HepG2 (cell line): ENCODE measurements at regions not wholly inside any gene's neighbourhood (a gene's known extent, or its start where the extent isn't known, plus 50 kb on each side); places are given as distances from the start of the nearest gene placed in this dataset.
A peak's percentile ranks its signal among the peaks of the same experiment; 100 is the strongest.

ENCODE experiments used
- ATF1 ChIP-seq: IDR thresholded peaks from 2 replicates; pipeline ENCODE4 v1.6.1; 2016; ENCODE audit warnings: mild to moderate bottlenecking, control low read depth
- ATF7 ChIP-seq, 2 experiments: fragments of 450-650 bp in 1 of 2; sonication (generic) in 1 of 2; formaldehyde crosslinking in 1 of 2; IDR thresholded peaks; 2 replicates each; pipeline versions ENCODE4 v1.4.0 to v1.6.1; 2016 to 2020; ENCODE audit warnings: antibody characterized with exemption in 1 of 2, mild to moderate bottlenecking in 1 of 2, missing genetic modification reagents in 1 of 2
- BORCS8-MEF2B ChIP-seq: sonication (generic); formaldehyde crosslinking; IDR thresholded peaks from 2 replicates; pipeline ENCODE4 v1.8.0; 2022; ENCODE audit warnings: mild to moderate bottlenecking, missing genetic modification reagents
- CEBPZ ChIP-seq: IDR thresholded peaks from 2 replicates; pipeline ENCODE4 v1.6.1; 2012; ENCODE audit warnings: low read length, improper control_type of control experiment
- CENPT ChIP-seq: sonication (generic); formaldehyde crosslinking; IDR thresholded peaks from 2 replicates; pipeline ENCODE4 v1.8.0; 2022; ENCODE audit warnings: low read depth, mild to moderate bottlenecking, moderate library complexity, missing genetic modification reagents
- FOXO1 ChIP-seq: sonication (generic); formaldehyde crosslinking; IDR thresholded peaks from 2 replicates; pipeline ENCODE4 v1.4.0; 2020; ENCODE audit warnings: missing genetic modification reagents
- GPN1 ChIP-seq: sonication (generic); formaldehyde crosslinking; IDR thresholded peaks from 2 replicates; pipeline ENCODE4 v1.5.1; 2020; ENCODE audit warnings: missing genetic modification reagents, borderline replicate concordance
- HIVEP1 ChIP-seq: sonication (generic); formaldehyde crosslinking; IDR thresholded peaks from 2 replicates; pipeline ENCODE4 v1.4.0; 2020; ENCODE audit warnings: mild to moderate bottlenecking, missing genetic modification reagents
- HOXD1 ChIP-seq: sonication (generic); formaldehyde crosslinking; IDR thresholded peaks from 2 replicates; pipeline ENCODE4 v1.5.0; 2020; ENCODE audit warnings: missing genetic modification reagents
- MLLT10 ChIP-seq: sonication (generic); formaldehyde crosslinking; IDR thresholded peaks from 2 replicates; pipeline ENCODE4 v1.4.0; 2020; ENCODE audit warnings: missing genetic modification reagents
- MTA3 ChIP-seq: sonication (generic); formaldehyde crosslinking; IDR thresholded peaks from 2 replicates; pipeline ENCODE4 v1.4.0; 2020; ENCODE audit warnings: missing genetic modification reagents
- PHF20 ChIP-seq: sonication (generic); formaldehyde crosslinking; IDR thresholded peaks from 2 replicates; pipeline ENCODE4 v1.5.0; 2020; ENCODE audit warnings: mild to moderate bottlenecking, missing genetic modification reagents
- REL ChIP-seq: sonication (generic); formaldehyde crosslinking; conservative IDR thresholded peaks from 2 replicates; pipeline ENCODE4 v1.8.0; 2022; ENCODE audit warnings: mild to moderate bottlenecking, missing genetic modification reagents, moderate library complexity
- SKIL ChIP-seq: sonication (generic); formaldehyde crosslinking; IDR thresholded peaks from 2 replicates; pipeline ENCODE4 v1.8.0; 2022; ENCODE audit warnings: missing genetic modification reagents, mild to moderate bottlenecking, moderate library complexity, borderline replicate concordance
- SOX5 ChIP-seq: IDR thresholded peaks from 2 replicates; pipeline ENCODE4 v1.6.1; 2016; ENCODE audit warnings: borderline replicate concordance
- SUZ12 ChIP-seq: fragments of 150-350 bp; IDR thresholded peaks from 2 replicates; pipeline ENCODE4 v1.6.1; 2014; ENCODE audit warnings: low read depth, low read length
- TARDBP ChIP-seq: sonication (generic); formaldehyde crosslinking; IDR thresholded peaks from 2 replicates; pipeline ENCODE4 v1.8.0; 2022; ENCODE audit warnings: mild to moderate bottlenecking, missing genetic modification reagents
- TGIF2 ChIP-seq: IDR thresholded peaks from 2 replicates; pipeline ENCODE4 v1.6.1; 2016; ENCODE audit warnings: control low read depth, missing compliant biosample characterization
- TRIM22 ChIP-seq: fragments of 450-650 bp; IDR thresholded peaks from 2 replicates; pipeline ENCODE4 v1.6.1; 2017
- ZBTB37 ChIP-seq: sonication (generic); formaldehyde crosslinking; IDR thresholded peaks from 2 replicates; pipeline ENCODE4 v1.4.0; 2020; ENCODE audit warnings: mild to moderate bottlenecking, missing genetic modification reagents
- ZNF230 ChIP-seq: sonication (generic); formaldehyde crosslinking; IDR thresholded peaks from 2 replicates; pipeline ENCODE4 v1.4.0; 2020; ENCODE audit warnings: mild to moderate bottlenecking, missing genetic modification reagents
- ZNF44 ChIP-seq: sonication (generic); formaldehyde crosslinking; IDR thresholded peaks from 2 replicates; pipeline ENCODE4 v1.5.1; 2020; ENCODE audit warnings: mild to moderate bottlenecking, missing genetic modification reagents
- ZSCAN25 ChIP-seq: sonication (generic); formaldehyde crosslinking; IDR thresholded peaks from 2 replicates; pipeline ENCODE4 v1.8.0; 2022; ENCODE audit warnings: mild to moderate bottlenecking, missing genetic modification reagents

GRCh38 chrY:7415157-7415633, 503.6 kb upstream of the AMELY start (continued):
- TF ChIP-seq TRIM22, result no peak
- 0 out of 2 replicates have a peak, but pooled peaks have one; percentile 50 for TF ChIP-seq TARDBP
- TF ChIP-seq ZSCAN25 (CRISPR knock-in tag), result no peak
- no peak for TF ChIP-seq TGIF2 (CRISPR knock-in tag)
- TF ChIP-seq CENPT (CRISPR knock-in tag), result no peak
- no peak for TF ChIP-seq HOXD1
- TF ChIP-seq ATF7 (IDR thresholded peaks at IDR 0.05), result no peak
- TF ChIP-seq ATF7 (CRISPR knock-in tag; IDR thresholded peaks at IDR 0.05), result no peak
- TF ChIP-seq ZNF230 (CRISPR knock-in tag), result no peak
- TF ChIP-seq HIVEP1 (CRISPR knock-in tag), result no peak
- TF ChIP-seq SUZ12, result no peak
- TF ChIP-seq ZNF44, result no peak
- no peak for TF ChIP-seq PHF20 (CRISPR knock-in tag)
- TF ChIP-seq MTA3 (CRISPR knock-in tag), result no peak
- TF ChIP-seq BORCS8-MEF2B (CRISPR knock-in tag), result no peak
- no peak for TF ChIP-seq CEBPZ
- TF ChIP-seq GPN1 (CRISPR knock-in tag), result no peak
- 0 out of 2 replicates have a peak, but pooled peaks have one; percentile 14 for TF ChIP-seq FOXO1 (CRISPR knock-in tag)
- TF ChIP-seq ATF1 (CRISPR knock-in tag), result 0 out of 2 replicates have a peak, but pooled peaks have one; percentile 23
- no peak for TF ChIP-seq ZBTB37 (CRISPR knock-in tag)
- TF ChIP-seq MLLT10, result no peak
- TF ChIP-seq SKIL (CRISPR knock-in tag), result no peak
- peak; percentile 73; the same call in 1 of the 2 replicates for TF ChIP-seq SOX5
- no peak for TF ChIP-seq REL (CRISPR knock-in tag)
